SK-N-SH (cell line): ENCODE measurements at regions not wholly inside any gene's neighbourhood (a gene's known extent, or its start where the extent isn't known, plus 50 kb on each side); places are given as distances from the start of the nearest gene placed in this dataset.

Source experiments
- CTCF ChIA-PET: fragments of 300-600, 350-600 bp; formaldehyde crosslinking; extraction: SDS; loops from one replicate; lab custom pipeline; 2021; lab: Yijun Ruan, JAX
- POLR2A ChIA-PET: fragments of 350-600 bp; sonication (Branson Sonifier 250); formaldehyde crosslinking; extraction: SDS; loops from one replicate; lab custom pipeline; 2020; ENCODE audit warnings: antibody characterized with exemption, inconsistent platforms; lab: Yijun Ruan, JAX
- DNase-seq: peaks from one replicate; pipeline ENCODE4 v3.0.0; 2012
- H2AFZ ChIP-seq: fragments of 200-600 bp; sonication (generic); 2 replicates; pipeline ENCODE4 v1.8.1; 2016; ENCODE audit warnings: antibody characterized with exemption, mild to moderate bottlenecking, low read depth
- H3F3A ChIP-seq: fragments of 200-600 bp; sonication (generic); replicated peaks from 2 replicates; pipeline ENCODE3; 2016; ENCODE audit warnings: antibody characterized with exemption, mild to moderate bottlenecking; ENCODE audit not compliant: insufficient read depth
- H3K27ac ChIP-seq, 2 experiments: fragments of 200-500 bp in 1 of 2; fragments of 200-600 bp in 1 of 2; sonication (Bioruptor generic) in 1 of 2; sonication (generic), shearing (Covaris generic) in 1 of 2; 2 replicates each; pipeline versions ENCODE4 v1.5.1 to v1.6.1; 2014 to 2016; ENCODE audit warnings: low read depth in 2 of 2, inconsistent platforms in 1 of 2, low read length in 1 of 2, mild to moderate bottlenecking in 1 of 2, mixed read lengths in 1 of 2
- H3K27me3 ChIP-seq: fragments of 200-600 bp; sonication (generic), shearing (Covaris generic); 2 replicates; pipeline ENCODE4 v1.6.1; 2016; ENCODE audit warnings: mixed run types; ENCODE audit not compliant: insufficient read depth
- H3K36me3 ChIP-seq, 2 experiments: fragments of 200-500 bp in 1 of 2; fragments of 200-600 bp in 1 of 2; sonication (Bioruptor generic) in 1 of 2; sonication (generic) in 1 of 2; replicated peaks in 1 of 2; 2 replicates each; pipeline versions ENCODE3 to v1.5.1; 2014 to 2016; ENCODE audit warnings: low read length in 1 of 2, mild to moderate bottlenecking in 1 of 2; ENCODE audit not compliant: insufficient read depth in 2 of 2, control insufficient read depth in 1 of 2
- H3K4me1 ChIP-seq, 2 experiments: fragments of 200-500 bp in 1 of 2; fragments of 200-600 bp in 1 of 2; sonication (Bioruptor generic) in 1 of 2; sonication (generic), shearing (Covaris generic) in 1 of 2; 2 replicates each; pipeline versions ENCODE4 v1.5.1 to v1.6.1; 2014 to 2016; ENCODE audit warnings: low read depth in 1 of 2, low read length in 1 of 2, mixed run types in 1 of 2; ENCODE audit not compliant: insufficient read depth in 2 of 2, control insufficient read depth in 1 of 2
- H3K4me2 ChIP-seq: fragments of 200-600 bp; sonication (generic), shearing (Covaris generic); 2 replicates; pipeline ENCODE4 v1.6.1; 2017; ENCODE audit warnings: mixed run types
- H3K4me3 ChIP-seq, 2 experiments: fragments of 200-500 bp in 1 of 2; fragments of 200-600 bp in 1 of 2; sonication (Bioruptor generic) in 1 of 2; sonication (generic), shearing (Covaris generic) in 1 of 2; 2 replicates each; pipeline versions ENCODE4 v1.5.1 to v1.8.1; 2014 to 2016; ENCODE audit warnings: low read depth in 2 of 2, inconsistent platforms in 1 of 2, low read length in 1 of 2, mild to moderate bottlenecking in 1 of 2, mixed read lengths in 1 of 2, moderate library complexity in 1 of 2
- H3K79me2 ChIP-seq: fragments of 200-600 bp; sonication (generic); 2 replicates; pipeline ENCODE4 v1.8.1; 2017; ENCODE audit warnings: mild to moderate bottlenecking; ENCODE audit not compliant: insufficient read depth
- H3K9ac ChIP-seq: fragments of 200-600 bp; sonication (generic); 2 replicates; pipeline ENCODE4 v1.6.1; 2017; ENCODE audit warnings: mixed run types
- H3K9me2 ChIP-seq: fragments of 200-600 bp; sonication (generic); 2 replicates; pipeline ENCODE4 v1.6.1; 2017; ENCODE audit warnings: mixed run types
- H3K9me3 ChIP-seq: fragments of 200-600 bp; sonication (generic); 2 replicates; pipeline ENCODE4 v1.6.1; 2017; ENCODE audit warnings: mixed run types, mild to moderate bottlenecking, moderate library complexity
- H4K20me1 ChIP-seq: fragments of 200-600 bp; sonication (generic); 2 replicates; pipeline ENCODE4 v1.6.1; 2017; ENCODE audit warnings: mild to moderate bottlenecking, mixed run types; ENCODE audit not compliant: insufficient read depth
- CHD2 ChIP-seq: fragments of 150-350 bp; IDR thresholded peaks from 2 replicates; pipeline ENCODE4 v1.6.1; 2018; ENCODE audit warnings: low read length; ENCODE audit not compliant: partially characterized antibody
- EP300 ChIP-seq, 2 experiments: IDR thresholded peaks; 2 replicates each; pipeline versions ENCODE4 v1.4.0 to v1.6.1; 2012; ENCODE audit warnings: borderline replicate concordance in 1 of 2, low read depth in 1 of 2, low read length in 1 of 2
- EZH2phosphoT487 ChIP-seq: fragments of 200-600 bp; sonication (generic); IDR thresholded peaks from 2 replicates; pipeline ENCODE4 v1.6.1; 2017; ENCODE audit warnings: low read depth, mixed run types, mild to moderate bottlenecking, antibody characterized with exemption, moderate library complexity, borderline replicate concordance
- GABPA ChIP-seq: IDR thresholded peaks from 2 replicates; pipeline ENCODE4 v1.4.0; 2012; ENCODE audit warnings: low read depth, mild to moderate bottlenecking
- GATA2 ChIP-seq: sonication (generic); formaldehyde crosslinking; IDR thresholded peaks from 2 replicates; pipeline ENCODE4 v1.5.0; 2020; ENCODE audit warnings: mild to moderate bottlenecking, missing genetic modification reagents
- NRF1 ChIP-seq: IDR thresholded peaks from 2 replicates; pipeline ENCODE4 v1.6.1; 2012; ENCODE audit warnings: low read depth, mild to moderate bottlenecking, low read length
- PBX3 ChIP-seq: IDR thresholded peaks from 2 replicates; pipeline ENCODE4; 2012
- RCOR1 ChIP-seq: fragments of 150-350 bp; IDR thresholded peaks from 2 replicates; pipeline ENCODE4 v1.6.1; 2017; ENCODE audit warnings: antibody characterized with exemption, low read length
- REST ChIP-seq: IDR thresholded peaks from 2 replicates; pipeline ENCODE4 v1.6.1; 2012; ENCODE audit warnings: mild to moderate bottlenecking, low read depth, low read length, moderate library complexity
- SMC3 ChIP-seq: IDR thresholded peaks from 2 replicates; pipeline ENCODE4 v1.6.1; 2012; ENCODE audit warnings: low read depth, low read length, improper control_type of control experiment
- TAF1 ChIP-seq: IDR thresholded peaks from 2 replicates; pipeline ENCODE4 v1.6.1; 2012; ENCODE audit warnings: low read depth, mild to moderate bottlenecking, low read length, moderate library complexity, borderline replicate concordance
- TEAD4 ChIP-seq: IDR thresholded peaks from 2 replicates; pipeline ENCODE4 v1.4.0; 2012; ENCODE audit warnings: mild to moderate bottlenecking, borderline replicate concordance; ENCODE audit not compliant: insufficient read depth
- USF2 ChIP-seq: fragments of 150-350 bp; IDR thresholded peaks from 2 replicates; pipeline ENCODE4 v1.6.1; 2017; ENCODE audit warnings: antibody characterized with exemption, low read length, low read depth, borderline replicate concordance
- YY1 ChIP-seq: IDR thresholded peaks from 2 replicates; pipeline ENCODE4 v1.4.0; 2012; ENCODE audit warnings: low read depth, mild to moderate bottlenecking
- ZBTB33 ChIP-seq: IDR thresholded peaks from 2 replicates; pipeline ENCODE4 v1.4.0; 2012; ENCODE audit warnings: low read depth, borderline replicate concordance
- WGBS: methylation state at CpG from one replicate; pipeline ENCODE4 v1.1.6; 2017; ENCODE audit warnings: low lambda C conversion rate; 5-methylcytosine and 5-hydroxymethylcytosine counted together

GRCh38 chr5:125587631-125588030 lies 835.6 kb upstream of the GRAMD2B start:
- Histone ChIP-seq H3K36me3 (no peaks in the 10 kb centered on the region), H4K20me1 (no peaks in the 10 kb centered on the region), H3K9me2 (no peaks in the 10 kb centered on the region), H3K9me3 (no peaks in the 10 kb centered on the region), H3K27ac (no peak overlapping the region), H3K9ac (no peak overlapping the region), H3K27me3 (no peaks in the 10 kb centered on the region), H3K79me2 (no peaks in the 10 kb centered on the region), H2AFZ (no peak overlapping the region), H3F3A (no peaks in the 10 kb centered on the region), H3K4me3 (no peak overlapping the region), H3K4me1 (no peaks in the 10 kb centered on the region), H3K4me2 (no peak overlapping the region)
- CTCF ChIA-PET, result no interaction called here
- no peak for DNase-seq
- TF ChIP-seq GATA2 (CRISPR knock-in tag), result no peak
- TF ChIP-seq ZBTB33, result no peak
- no peak for TF ChIP-seq TEAD4
- no peak for TF ChIP-seq NRF1
- no peak for TF ChIP-seq YY1
- TF ChIP-seq EZH2phosphoT487, result no peak
- TF ChIP-seq PBX3, result no peak
- no peak for TF ChIP-seq SMC3
- TF ChIP-seq RCOR1, result no peak
- POLR2A ChIA-PET, result no interaction called here
- 93% methylated on average over 1 of the region's 1 CpG for WGBS

- Histone ChIP-seq H3K27ac (no peak overlapping the region), H2AFZ (no peak overlapping the region), H3F3A (no peaks in the 10 kb centered on the region), H3K36me3 (no peaks in the 10 kb centered on the region), H3K27me3 (no peaks in the 10 kb centered on the region), H3K4me2 (no peak overlapping the region), H3K9me2 (no peaks in the 10 kb centered on the region), H4K20me1 (no peaks in the 10 kb centered on the region), H3K79me2 (no peaks in the 10 kb centered on the region), H3K4me1 (no peaks in the 10 kb centered on the region), H3K9ac (no peak overlapping the region), H3K9me3 (no peaks in the 10 kb centered on the region), H3K4me3 (no peak overlapping the region)
- ChIA-PET CTCF (interaction anchor here (1.6 kb wide), 1 partner anchor 17 kb away, joined by 4 read pairs; no protein-coding TSS in a partner anchor), POLR2A (no interaction called here)
- 80% methylated on average over 3 of the region's 3 CpGs for WGBS
- no peak for DNase-seq
- TF ChIP-seq REST, result no peak
- TF ChIP-seq CHD2, result no peak
- TF ChIP-seq USF2, result no peak
- no peak for TF ChIP-seq SMC3
- TF ChIP-seq ZBTB33, result no peak
- TF ChIP-seq GABPA, result no peak
- TF ChIP-seq PBX3, result no peak
- TF ChIP-seq TEAD4, result no peak
- TF ChIP-seq TAF1, result no peak
- no peak for TF ChIP-seq RCOR1
- no peak for TF ChIP-seq YY1
- no peak for TF ChIP-seq EP300 (IDR thresholded peaks at IDR 0.05; ENCODE audit: borderline replicate concordance in 1 of 2, low read depth in 1 of 2, low read length in 1 of 2)
These were observed 830.4 kb upstream of the GRAMD2B start for GRCh38 chr5:125592856-125593255.
